Mesenchymal stem cell (in vitro differentiated cells and primary cell): ENCODE measurements at regions not wholly inside any gene's neighbourhood (a gene's known extent, or its start where the extent isn't known, plus 50 kb on each side); places are given as distances from the start of the nearest gene placed in this dataset.

Experiments used
- DNase-seq: peaks from one replicate; pipeline ENCODE4 v3.0.0-alpha.2; 2013
- H2AFZ ChIP-seq: one replicate; pipeline ENCODE4 v1.6.1; 2013; ENCODE audit warnings: low read depth, mild to moderate bottlenecking, control low read depth, inconsistent platforms, low read length, moderate library complexity
- H2AK5ac ChIP-seq: 2 replicates; pipeline ENCODE4 v1.6.1; 2013; ENCODE audit warnings: low read length, moderate library complexity, mild to moderate bottlenecking, inconsistent platforms; ENCODE audit not compliant: severe bottlenecking
- H2BK120ac ChIP-seq: one replicate; pipeline ENCODE4 v1.6.1; 2013; ENCODE audit warnings: low read depth, mild to moderate bottlenecking, inconsistent platforms, low read length, moderate library complexity
- H2BK12ac ChIP-seq, 2 experiments: one replicate each; pipeline ENCODE4 v1.6.1; 2013; ENCODE audit warnings: inconsistent platforms in 2 of 2, low read length in 2 of 2, mild to moderate bottlenecking in 2 of 2, moderate library complexity in 2 of 2, control low read depth in 1 of 2
- H2BK15ac ChIP-seq: one replicate; pipeline ENCODE4 v1.6.1; 2013; ENCODE audit warnings: mild to moderate bottlenecking, low read depth, inconsistent platforms; ENCODE audit not compliant: poor library complexity, severe bottlenecking
- H2BK5ac ChIP-seq: 2 replicates; pipeline ENCODE4 v1.6.1; 2013; ENCODE audit warnings: low read depth, mild to moderate bottlenecking, low read length, control low read depth, inconsistent platforms; ENCODE audit not compliant: poor library complexity, severe bottlenecking
- H3K14ac ChIP-seq, 2 experiments: one replicate each; pipeline ENCODE4 v1.6.1; 2013; ENCODE audit warnings: inconsistent platforms in 2 of 2, low read length in 2 of 2, control low read depth in 1 of 2, mild to moderate bottlenecking in 1 of 2, moderate library complexity in 1 of 2
- H3K18ac ChIP-seq, 2 experiments: one replicate each; pipeline ENCODE4 v1.6.1; 2013; ENCODE audit warnings: inconsistent platforms in 2 of 2, low read length in 2 of 2, control low read depth in 1 of 2, low read depth in 1 of 2, mild to moderate bottlenecking in 1 of 2
- H3K23ac ChIP-seq, 2 experiments: one replicate each; pipeline ENCODE4 v1.6.1; 2013; ENCODE audit warnings: inconsistent platforms in 2 of 2, low read length in 2 of 2, mild to moderate bottlenecking in 2 of 2, moderate library complexity in 2 of 2, control low read depth in 1 of 2
- H3K27ac ChIP-seq: 2 replicates; pipeline ENCODE4 v1.5.1; 2013; ENCODE audit warnings: mild to moderate bottlenecking, moderate library complexity, low read length, control low read depth, inconsistent platforms; ENCODE audit not compliant: poor library complexity, severe bottlenecking
- H3K27me3 ChIP-seq, 2 experiments: 2 replicates each; pipeline versions ENCODE4 v1.6.1 to v1.7.0; 2013; ENCODE audit warnings: low read length in 2 of 2, mild to moderate bottlenecking in 2 of 2, moderate library complexity in 2 of 2, control low read depth in 1 of 2, inconsistent platforms in 1 of 2; ENCODE audit not compliant: control insufficient read depth in 1 of 2, insufficient read depth in 1 of 2
- H3K36me3 ChIP-seq, 2 experiments: 2 replicates each; pipeline versions ENCODE4 v1.6.1 to v1.7.0; 2013; ENCODE audit warnings: low read length in 2 of 2, control low read depth in 1 of 2, inconsistent platforms in 1 of 2, low read depth in 1 of 2, mild to moderate bottlenecking in 1 of 2; ENCODE audit not compliant: insufficient read depth in 2 of 2, control insufficient read depth in 1 of 2
- H3K4ac ChIP-seq, 2 experiments: one replicate each; pipeline ENCODE4 v1.6.1; 2013; ENCODE audit warnings: inconsistent platforms in 2 of 2, low read length in 2 of 2, mild to moderate bottlenecking in 2 of 2, moderate library complexity in 2 of 2, control low read depth in 1 of 2, low read depth in 1 of 2
- H3K4me1 ChIP-seq: 2 replicates; pipeline ENCODE4 v1.6.1; 2013; ENCODE audit warnings: low read depth, low read length, control low read depth; ENCODE audit not compliant: control insufficient read depth, insufficient read depth
- H3K4me2 ChIP-seq: 2 replicates; pipeline ENCODE4 v1.6.1; 2013; ENCODE audit warnings: low read length, mild to moderate bottlenecking, inconsistent platforms; ENCODE audit not compliant: poor library complexity, severe bottlenecking
- H3K4me3 ChIP-seq, 2 experiments: 2 replicates each; pipeline versions ENCODE4 v1.5.1 to v1.7.0; 2013; ENCODE audit warnings: low read length in 2 of 2, mild to moderate bottlenecking in 2 of 2, control low read depth in 1 of 2, low read depth in 1 of 2; ENCODE audit not compliant: insufficient read depth in 1 of 2
- H3K79me1 ChIP-seq: replicated peaks from 2 replicates; pipeline ENCODE4 v1.6.1; 2013; ENCODE audit warnings: mild to moderate bottlenecking, control low read depth, low read length, inconsistent platforms; ENCODE audit not compliant: poor library complexity, severe bottlenecking
- H3K9ac ChIP-seq: 2 replicates; pipeline ENCODE4 v1.7.0; 2013; ENCODE audit warnings: mild to moderate bottlenecking, low read length, moderate library complexity
- H3K9me3 ChIP-seq: 2 replicates; pipeline ENCODE4 v1.7.0; 2013; ENCODE audit warnings: mild to moderate bottlenecking, low read length; ENCODE audit not compliant: control insufficient read depth
- H4K8ac ChIP-seq: one replicate; pipeline ENCODE4 v1.6.1; 2013; ENCODE audit warnings: inconsistent platforms, mild to moderate bottlenecking, low read length, moderate library complexity
- H4K91ac ChIP-seq: one replicate; pipeline ENCODE4 v1.6.1; 2013; ENCODE audit warnings: mild to moderate bottlenecking, low read length, inconsistent platforms
- WGBS: methylation state at CpG from one replicate; pipeline ENCODE4 v1.1.7; 2013; ENCODE audit warnings: mixed read lengths; 5-methylcytosine and 5-hydroxymethylcytosine counted together

- H4K91ac ChIP-seq: no peak overlapping the region
- H3K9me3 ChIP-seq: no peaks in the 10 kb centered on the region
- H3K23ac ChIP-seq: no peak overlapping the region
- H3K4me2 ChIP-seq: no peak overlapping the region
- no peak overlapping the region for H3K14ac ChIP-seq
- no peak overlapping the region for H2AK5ac ChIP-seq
- no peak overlapping the region for H4K8ac ChIP-seq
- no peak overlapping the region for H3K4ac ChIP-seq
- H3K36me3 ChIP-seq: no peaks in the 10 kb centered on the region
- 50% methylated on average over 1 of the region's 3 CpGs for WGBS
- peaks cover 4% of the 10 kb centered on the region for H3K4me1 ChIP-seq
- no peak overlapping the region for H2AFZ ChIP-seq
- no peak for DNase-seq
- H3K9ac ChIP-seq: no peak overlapping the region
- no peak overlapping the region for H2BK120ac ChIP-seq
- no peak overlapping the region for H3K4me3 ChIP-seq
- no peaks in the 10 kb centered on the region for H3K79me1 ChIP-seq
- no peak overlapping the region for H3K27ac ChIP-seq
- no peak overlapping the region for H2BK12ac ChIP-seq
- no peak overlapping the region for H2BK5ac ChIP-seq
- no peak overlapping the region for H3K18ac ChIP-seq
- H2BK15ac ChIP-seq: no peak overlapping the region
- no peaks in the 10 kb centered on the region for H3K27me3 ChIP-seq
These were observed 284.1 kb upstream of the ONECUT1 start for GRCh38 chr15:53074221-53074620.

- no peak overlapping the region for H4K91ac ChIP-seq
- H2AFZ ChIP-seq: no peak overlapping the region
- peak; percentile 2 for DNase-seq
- no peaks in the 10 kb centered on the region for H3K36me3 ChIP-seq
- H2BK12ac ChIP-seq: no peak overlapping the region
- H3K9me3 ChIP-seq: no peaks in the 10 kb centered on the region
- H3K23ac ChIP-seq: no peak overlapping the region
- H2BK5ac ChIP-seq: no peak overlapping the region
- no peak overlapping the region for H2BK120ac ChIP-seq
- no peak overlapping the region for H3K4ac ChIP-seq
- H3K27me3 ChIP-seq: no peaks in the 10 kb centered on the region
- no peak overlapping the region for H3K4me3 ChIP-seq
- no peaks in the 10 kb centered on the region for H3K79me1 ChIP-seq
- H3K27ac ChIP-seq: no peak overlapping the region
- no peak overlapping the region for H3K4me2 ChIP-seq
- no peak overlapping the region for H4K8ac ChIP-seq
- H3K18ac ChIP-seq: no peak overlapping the region
- H3K9ac ChIP-seq: no peak overlapping the region
- WGBS: 33% methylated on average over 3 of the region's 3 CpGs
- no peak overlapping the region for H3K14ac ChIP-seq
- H2BK15ac ChIP-seq: no peak overlapping the region
- H2AK5ac ChIP-seq: no peak overlapping the region
- peaks cover 4% of the 10 kb centered on the region for H3K4me1 ChIP-seq
These were observed 281.9 kb upstream of the ONECUT1 start for GRCh38 chr15:53072077-53072476.

GRCh38 chr15:53068636-53069035, 278.5 kb upstream of the ONECUT1 start:
- Histone ChIP-seq H3K4ac (no peak overlapping the region), H3K9ac (no peak overlapping the region), H3K27ac (no peak overlapping the region), H2BK12ac (no peak overlapping the region), H3K36me3 (no peaks in the 10 kb centered on the region), H3K9me3 (no peaks in the 10 kb centered on the region), H3K27me3 (peaks cover 0 to 10% of the 10 kb centered on the region in 2 experiments), H2AFZ (no peak overlapping the region), H2BK120ac (no peak overlapping the region), H3K4me3 (no peak overlapping the region), H3K4me1 (peaks cover 4% of the 10 kb centered on the region), H4K91ac (no peak overlapping the region), H3K79me1 (no peaks in the 10 kb centered on the region), H4K8ac (no peak overlapping the region), H2AK5ac (no peak overlapping the region), H2BK5ac (no peak overlapping the region), H3K18ac (no peak overlapping the region), H3K4me2 (no peak overlapping the region), H3K14ac (no peak overlapping the region), H2BK15ac (no peak overlapping the region), H3K23ac (no peak overlapping the region)
- DNase-seq: no peak
- WGBS: 70% methylated on average over 4 of the region's 4 CpGs

- Histone ChIP-seq H2BK5ac (no peak overlapping the region), H3K9me3 (no peaks in the 10 kb centered on the region), H2BK12ac (no peak overlapping the region), H2AFZ (no peak overlapping the region), H3K18ac (no peak overlapping the region), H3K4me3 (no peak overlapping the region), H3K79me1 (no peaks in the 10 kb centered on the region), H3K27ac (no peak overlapping the region), H2BK120ac (no peak overlapping the region), H3K4me1 (no peaks in the 10 kb centered on the region), H3K23ac (no peak overlapping the region), H4K91ac (no peak overlapping the region), H3K14ac (no peak overlapping the region), H3K4ac (no peak overlapping the region), H3K27me3 (no peaks in the 10 kb centered on the region), H4K8ac (no peak overlapping the region), H3K4me2 (peak overlapping the region; percentile 22), H3K9ac (no peak overlapping the region), H3K36me3 (no peaks in the 10 kb centered on the region), H2BK15ac (no peak overlapping the region), H2AK5ac (no peak overlapping the region)
- 85% methylated on average over 10 of the region's 10 CpGs for WGBS
- no peak for DNase-seq
These were observed 269.3 kb upstream of the ONECUT1 start for GRCh38 chr15:53059273-53060043.
